Tibial nerve (tissue), 4 donors: ENCODE measurements at regions not wholly inside any gene's neighbourhood (a gene's known extent, or its start where the extent isn't known, plus 50 kb on each side); places are given as distances from the start of the nearest gene placed in this dataset.

Experiments
- CTCF ChIP-seq, 5 experiments: fragments of 200-600 bp in 3 of 5; fragments of 450-650 bp in 2 of 5; sonication (generic) in 3 of 5; IDR thresholded peaks; one replicate each; pipeline ENCODE4 v1.5.1; 2016 to 2019; ENCODE audit warnings: antibody characterized with exemption in 5 of 5, mild to moderate bottlenecking in 3 of 5, moderate library complexity in 2 of 5
- EP300 ChIP-seq, 2 donors: sonication (generic); formaldehyde crosslinking; IDR thresholded peaks; one replicate each; pipeline ENCODE4 v1.6.1; 2017; ENCODE audit warnings: antibody characterized with exemption in 2 of 2, mild to moderate bottlenecking in 1 of 2
- POLR2A ChIP-seq, 2 donors: fragments of 450-650 bp; IDR thresholded peaks; one replicate each; pipeline ENCODE4 v1.6.1; 2017; ENCODE audit warnings: antibody characterized with exemption in 2 of 2, mild to moderate bottlenecking in 2 of 2, moderate library complexity in 2 of 2

- TF ChIP-seq CTCF (IDR thresholded peaks at IDR 0.05) (no peak), EP300 (IDR thresholded peaks at IDR 0.05) (no peak), POLR2A (IDR thresholded peaks at IDR 0.05) (no peak)
Observed at GRCh38 chr13:34502011-34502410, 440.1 kb upstream of the NBEA start.
